Neural cell (in vitro differentiated cells): ENCODE measurements at regions not wholly inside any gene's neighbourhood (a gene's known extent, or its start where the extent isn't known, plus 50 kb on each side); places are given as distances from the start of the nearest gene placed in this dataset.

Source experiments
- H2AFZ ChIP-seq: fragments of 200-600, 300-800 bp; sonication (generic), shearing (Covaris generic); 2 replicates; pipeline ENCODE4 v1.6.0; 2014; ENCODE audit warnings: low read depth, mild to moderate bottlenecking, antibody characterized with exemption, low read length, moderate library complexity
- H3F3A ChIP-seq: fragments of 200-600 bp; shearing (Covaris generic); 2 replicates; pipeline ENCODE4 v1.6.1; 2016; ENCODE audit warnings: mild to moderate bottlenecking, moderate library complexity, mixed read lengths, antibody characterized with exemption, low read length; ENCODE audit not compliant: insufficient read depth, poor library complexity, severe bottlenecking
- H3K27ac ChIP-seq: fragments of 200-600, 300-800 bp; sonication (generic), shearing (Covaris generic); 2 replicates; pipeline ENCODE4 v1.5.1; 2014; ENCODE audit warnings: mild to moderate bottlenecking, low read length, moderate library complexity
- H3K27me3 ChIP-seq: fragments of 300-800, 200-600 bp; sonication (generic), shearing (Covaris generic); 2 replicates; pipeline ENCODE4 v1.6.0; 2014; ENCODE audit warnings: mild to moderate bottlenecking, low read depth, low read length, moderate library complexity; ENCODE audit not compliant: insufficient read depth
- H3K36me3 ChIP-seq: fragments of 300-800, 200-600 bp; sonication (generic), shearing (Covaris generic); 2 replicates; pipeline ENCODE4 v1.5.1; 2014; ENCODE audit warnings: mild to moderate bottlenecking, antibody characterized with exemption, low read length, moderate library complexity; ENCODE audit not compliant: insufficient read depth
- H3K4me2 ChIP-seq: fragments of 300-800, 200-600 bp; sonication (generic), shearing (Covaris generic); 2 replicates; pipeline ENCODE4 v1.6.0; 2014; ENCODE audit warnings: mild to moderate bottlenecking, low read length
- H3K4me3 ChIP-seq: fragments of 300-800, 200-600 bp; sonication (generic), shearing (Covaris generic); 2 replicates; pipeline ENCODE4 v1.5.1; 2014; ENCODE audit warnings: mild to moderate bottlenecking, low read length, moderate library complexity
- H3K79me2 ChIP-seq: fragments of 200-600 bp; shearing (Covaris generic); replicated peaks from 2 replicates; pipeline ENCODE4 v1.6.0; 2014; ENCODE audit warnings: mild to moderate bottlenecking, low read length, moderate library complexity; ENCODE audit not compliant: insufficient read depth
- H3K9ac ChIP-seq: fragments of 300-800, 200-600 bp; sonication (generic), shearing (Covaris generic); 2 replicates; pipeline ENCODE4 v1.6.1; 2016; ENCODE audit warnings: mild to moderate bottlenecking, low read length, mixed read lengths
- H3K9me2 ChIP-seq: fragments of 200-600 bp; shearing (Covaris generic); 2 replicates; pipeline ENCODE4 v1.6.1; 2016; ENCODE audit warnings: mild to moderate bottlenecking, low read length, mixed read lengths; ENCODE audit not compliant: insufficient read depth
- H3K9me3 ChIP-seq: fragments of 200-600, 300-800 bp; sonication (generic), shearing (Covaris generic); 2 replicates; pipeline ENCODE4 v1.6.1; 2016; ENCODE audit warnings: mild to moderate bottlenecking, mixed run types, low read length, moderate library complexity, mixed read lengths
- H4K20me1 ChIP-seq: fragments of 200-600 bp; shearing (Covaris generic); 2 replicates; pipeline ENCODE4 v1.6.1; 2016; ENCODE audit warnings: mild to moderate bottlenecking, mixed run types; ENCODE audit not compliant: insufficient read depth
- EP300 ChIP-seq: fragments of 450-650 bp; conservative IDR thresholded peaks from 2 replicates; pipeline ENCODE4 v1.6.1; 2014; ENCODE audit warnings: antibody characterized with exemption, mild to moderate bottlenecking, moderate library complexity; ENCODE audit not compliant: poor library complexity, severe bottlenecking
- EZH2 ChIP-seq: fragments of 200-600, 300-800 bp; shearing (Covaris generic), sonication (generic); IDR thresholded peaks from 2 replicates; pipeline ENCODE4 v1.6.1; 2014; ENCODE audit warnings: antibody characterized with exemption, low read length, borderline replicate concordance, mild to moderate bottlenecking; ENCODE audit not compliant: insufficient read depth, poor library complexity, severe bottlenecking
- MXI1 ChIP-seq: fragments of 450-650 bp; conservative IDR thresholded peaks from 2 replicates; pipeline ENCODE4 v1.6.1; 2014; ENCODE audit warnings: antibody characterized with exemption, mild to moderate bottlenecking; ENCODE audit not compliant: poor library complexity, severe bottlenecking
- POLR2AphosphoS5 ChIP-seq: IDR thresholded peaks from 2 replicates; pipeline ENCODE4 v1.6.1; 2012
- RAD21 ChIP-seq: fragments of 450-650 bp; conservative IDR thresholded peaks from 2 replicates; pipeline ENCODE4 v1.6.1; 2014; ENCODE audit warnings: antibody characterized with exemption, mild to moderate bottlenecking, moderate library complexity
- SMC3 ChIP-seq: fragments of 450-650 bp; conservative IDR thresholded peaks from 2 replicates; pipeline ENCODE4 v1.6.1; 2014; ENCODE audit warnings: antibody characterized with exemption, mild to moderate bottlenecking, moderate library complexity; ENCODE audit not compliant: poor library complexity
- TAF1 ChIP-seq: IDR thresholded peaks from 2 replicates; pipeline ENCODE4 v1.6.1; 2012; ENCODE audit warnings: low read depth
- TF ChIP-seq, protein P1 (sequence below): IDR thresholded peaks from 2 replicates; pipeline ENCODE4 v1.6.1; 2012; ENCODE audit warnings: borderline replicate concordance
- TF ChIP-seq, protein P2 (sequence below): fragments of 450-650 bp; IDR thresholded peaks from 2 replicates; pipeline ENCODE4 v1.5.1; 2014; ENCODE audit warnings: antibody characterized with exemption, mild to moderate bottlenecking, moderate library complexity; ENCODE audit not compliant: poor library complexity, severe bottlenecking

DNA sequence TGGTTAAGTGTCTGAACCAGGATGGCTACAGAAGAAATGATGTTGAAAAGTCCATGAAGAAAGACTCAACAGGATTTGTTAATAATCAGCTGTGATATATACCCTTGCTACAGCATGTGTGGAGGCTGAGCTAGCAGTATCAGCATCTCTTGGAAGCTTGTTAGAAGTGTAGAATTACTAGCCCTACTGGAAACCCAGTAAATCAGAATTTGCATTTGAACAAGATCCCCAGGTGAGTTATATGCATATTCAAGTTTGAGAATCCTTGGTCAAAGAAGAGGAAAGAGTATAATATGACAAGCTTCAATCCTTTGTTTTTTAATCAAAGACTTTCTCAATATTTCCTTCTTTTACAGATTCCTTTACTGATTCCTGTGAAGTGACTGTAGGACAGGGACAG lies 109.0 kb upstream of the KCNJ3 start:
- Histone ChIP-seq H3K27ac (no peak overlapping the region), H3K9me3 (no peaks in the 10 kb centered on the region), H3K27me3 (no peaks in the 10 kb centered on the region), H3K4me2 (no peak overlapping the region), H3K4me3 (no peak overlapping the region), H3F3A (no peaks in the 10 kb centered on the region), H3K79me2 (no peaks in the 10 kb centered on the region), H4K20me1 (no peaks in the 10 kb centered on the region), H3K9me2 (no peaks in the 10 kb centered on the region), H3K9ac (no peak overlapping the region), H3K36me3 (no peaks in the 10 kb centered on the region), H2AFZ (no peak overlapping the region)
- TF ChIP-seq EP300 (no peak), MXI1 (no peak), SMC3 (no peak), EZH2 (no peak), POLR2AphosphoS5 (no peak), RAD21 (no peak), TAF1 (no peak)
- TF ChIP-seq, protein P1, sequence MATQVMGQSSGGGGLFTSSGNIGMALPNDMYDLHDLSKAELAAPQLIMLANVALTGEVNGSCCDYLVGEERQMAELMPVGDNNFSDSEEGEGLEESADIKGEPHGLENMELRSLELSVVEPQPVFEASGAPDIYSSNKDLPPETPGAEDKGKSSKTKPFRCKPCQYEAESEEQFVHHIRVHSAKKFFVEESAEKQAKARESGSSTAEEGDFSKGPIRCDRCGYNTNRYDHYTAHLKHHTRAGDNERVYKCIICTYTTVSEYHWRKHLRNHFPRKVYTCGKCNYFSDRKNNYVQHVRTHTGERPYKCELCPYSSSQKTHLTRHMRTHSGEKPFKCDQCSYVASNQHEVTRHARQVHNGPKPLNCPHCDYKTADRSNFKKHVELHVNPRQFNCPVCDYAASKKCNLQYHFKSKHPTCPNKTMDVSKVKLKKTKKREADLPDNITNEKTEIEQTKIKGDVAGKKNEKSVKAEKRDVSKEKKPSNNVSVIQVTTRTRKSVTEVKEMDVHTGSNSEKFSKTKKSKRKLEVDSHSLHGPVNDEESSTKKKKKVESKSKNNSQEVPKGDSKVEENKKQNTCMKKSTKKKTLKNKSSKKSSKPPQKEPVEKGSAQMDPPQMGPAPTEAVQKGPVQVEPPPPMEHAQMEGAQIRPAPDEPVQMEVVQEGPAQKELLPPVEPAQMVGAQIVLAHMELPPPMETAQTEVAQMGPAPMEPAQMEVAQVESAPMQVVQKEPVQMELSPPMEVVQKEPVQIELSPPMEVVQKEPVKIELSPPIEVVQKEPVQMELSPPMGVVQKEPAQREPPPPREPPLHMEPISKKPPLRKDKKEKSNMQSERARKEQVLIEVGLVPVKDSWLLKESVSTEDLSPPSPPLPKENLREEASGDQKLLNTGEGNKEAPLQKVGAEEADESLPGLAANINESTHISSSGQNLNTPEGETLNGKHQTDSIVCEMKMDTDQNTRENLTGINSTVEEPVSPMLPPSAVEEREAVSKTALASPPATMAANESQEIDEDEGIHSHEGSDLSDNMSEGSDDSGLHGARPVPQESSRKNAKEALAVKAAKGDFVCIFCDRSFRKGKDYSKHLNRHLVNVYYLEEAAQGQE: no peak
- TF ChIP-seq, protein P2, sequence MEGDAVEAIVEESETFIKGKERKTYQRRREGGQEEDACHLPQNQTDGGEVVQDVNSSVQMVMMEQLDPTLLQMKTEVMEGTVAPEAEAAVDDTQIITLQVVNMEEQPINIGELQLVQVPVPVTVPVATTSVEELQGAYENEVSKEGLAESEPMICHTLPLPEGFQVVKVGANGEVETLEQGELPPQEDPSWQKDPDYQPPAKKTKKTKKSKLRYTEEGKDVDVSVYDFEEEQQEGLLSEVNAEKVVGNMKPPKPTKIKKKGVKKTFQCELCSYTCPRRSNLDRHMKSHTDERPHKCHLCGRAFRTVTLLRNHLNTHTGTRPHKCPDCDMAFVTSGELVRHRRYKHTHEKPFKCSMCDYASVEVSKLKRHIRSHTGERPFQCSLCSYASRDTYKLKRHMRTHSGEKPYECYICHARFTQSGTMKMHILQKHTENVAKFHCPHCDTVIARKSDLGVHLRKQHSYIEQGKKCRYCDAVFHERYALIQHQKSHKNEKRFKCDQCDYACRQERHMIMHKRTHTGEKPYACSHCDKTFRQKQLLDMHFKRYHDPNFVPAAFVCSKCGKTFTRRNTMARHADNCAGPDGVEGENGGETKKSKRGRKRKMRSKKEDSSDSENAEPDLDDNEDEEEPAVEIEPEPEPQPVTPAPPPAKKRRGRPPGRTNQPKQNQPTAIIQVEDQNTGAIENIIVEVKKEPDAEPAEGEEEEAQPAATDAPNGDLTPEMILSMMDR: no peak

DNA sequence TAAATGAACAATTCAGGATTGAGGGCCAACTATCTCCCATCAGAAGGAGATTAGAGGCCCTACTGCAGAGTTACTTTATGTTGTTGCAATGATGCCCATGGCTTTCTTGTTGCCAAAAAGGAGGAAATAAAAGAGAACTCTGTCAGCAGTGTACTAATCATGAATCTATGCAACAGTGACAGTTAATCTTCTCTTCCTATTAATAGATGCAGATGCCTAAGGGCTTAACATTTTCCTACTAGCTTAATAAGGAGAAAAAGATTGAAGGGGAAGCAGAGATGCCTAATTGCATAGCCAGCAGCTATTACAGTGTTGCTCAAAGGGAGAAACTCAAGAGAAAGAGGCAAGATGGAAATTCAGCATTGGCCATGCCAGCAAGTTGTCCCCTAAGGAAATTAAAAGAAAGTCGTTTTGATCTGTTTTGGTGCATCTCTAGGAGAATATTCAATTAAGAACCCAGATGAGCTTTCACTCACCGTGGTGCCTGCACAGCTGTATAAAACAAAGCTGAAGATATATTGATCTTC lies 107.1 kb upstream of the KCNJ3 start:
- Histone ChIP-seq H3K9me3 (no peaks in the 10 kb centered on the region), H2AFZ (no peak overlapping the region), H4K20me1 (no peaks in the 10 kb centered on the region), H3K27me3 (no peaks in the 10 kb centered on the region), H3F3A (no peaks in the 10 kb centered on the region), H3K36me3 (no peaks in the 10 kb centered on the region), H3K9ac (no peak overlapping the region), H3K9me2 (no peaks in the 10 kb centered on the region), H3K27ac (no peak overlapping the region), H3K79me2 (no peaks in the 10 kb centered on the region), H3K4me2 (no peak overlapping the region), H3K4me3 (no peak overlapping the region)
- TF ChIP-seq EZH2: no peak

DNA sequence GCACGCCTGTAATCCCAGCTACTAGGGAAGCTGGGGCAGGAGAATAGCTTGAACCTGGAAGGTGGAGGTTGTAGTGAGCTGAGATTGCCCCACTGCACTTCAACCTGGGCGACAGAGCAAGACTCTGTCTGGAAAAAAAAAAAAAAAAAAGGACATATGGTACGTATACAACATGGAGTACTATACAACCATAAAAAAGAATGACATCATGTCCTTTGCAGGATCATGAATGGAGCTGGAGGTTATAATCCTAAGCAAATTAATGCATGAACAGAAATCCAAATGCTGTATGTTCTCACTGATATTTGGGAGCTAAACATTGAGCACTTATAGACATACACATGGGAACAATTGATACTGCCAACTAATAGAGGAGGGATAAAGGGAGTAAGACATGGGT lies 99.3 kb upstream of the KCNJ3 start:
- Histone ChIP-seq H3K4me3 (no peak overlapping the region), H3K9me2 (no peaks in the 10 kb centered on the region), H2AFZ (no peak overlapping the region), H3K27ac (no peak overlapping the region), H4K20me1 (no peaks in the 10 kb centered on the region), H3K36me3 (no peaks in the 10 kb centered on the region), H3K9ac (no peak overlapping the region), H3K27me3 (no peaks in the 10 kb centered on the region), H3K79me2 (no peaks in the 10 kb centered on the region), H3K9me3 (no peaks in the 10 kb centered on the region), H3F3A (no peaks in the 10 kb centered on the region), H3K4me2 (no peak overlapping the region)
- TF ChIP-seq, protein P1: no peak
- no peak for TF ChIP-seq EZH2
